Left colon (tissue), 2 donors: ENCODE measurements at regions not wholly inside any gene's neighbourhood (a gene's known extent, or its start where the extent isn't known, plus 50 kb on each side); places are given as distances from the start of the nearest gene placed in this dataset.
A peak's percentile ranks its signal among the peaks of the same experiment; 100 is the strongest.

Source experiments
- ATAC-seq: fragments of 200-7000 bp; cut with Tn5 transposase; one replicate; pipeline ENCODE4 v1.9.1; 2020; ENCODE audit warnings: mild to moderate bottlenecking, moderate library complexity
- DNase-seq, 2 donors: peaks; one replicate each; pipeline ENCODE4 v3.0.0-alpha.2; 2020
- intact Hi-C, 2 donors: fragments of 100-400 bp; cut with DNase I in 1 of 2; cut with micrococcal nuclease in 1 of 2; formaldehyde crosslinking; loops; one replicate each; pipeline versions ENCODE4 v1.11.2 to v1.14.0; 2022; cut with DNase I, micrococcal nuclease
- donor health status: DM: no; HTN: no; CAD: no.
- donor health status: DM: yes; HTN: yes; CAD: no.

DNA sequence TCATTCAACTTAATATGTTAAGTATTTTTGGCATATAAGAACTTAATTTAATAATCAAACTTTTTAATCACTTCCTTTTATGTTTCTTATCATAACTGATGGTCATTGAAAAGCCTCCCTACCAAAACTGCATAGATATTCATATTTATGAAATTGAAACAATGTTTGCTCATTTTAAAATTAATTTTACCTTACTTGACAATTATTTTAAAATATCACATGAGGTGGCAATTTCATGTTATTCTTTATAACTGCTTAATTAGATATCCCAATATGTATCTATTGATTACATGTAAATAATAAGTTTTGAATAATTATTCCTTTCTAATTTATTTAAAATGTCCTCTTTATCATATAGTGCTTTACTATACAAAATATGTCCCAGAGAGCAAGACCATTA, 266.1 kb upstream of the NRIP1 start:
- intact Hi-C loops = no loop called here
- ATAC-seq (no peak), DNase-seq (no peak)

GRCh38 chr21:15332572-15332971, 267.8 kb upstream of the NRIP1 start:
- intact Hi-C loops = no loop called here
- DNase-seq (no peak), ATAC-seq (no peak)

DNA sequence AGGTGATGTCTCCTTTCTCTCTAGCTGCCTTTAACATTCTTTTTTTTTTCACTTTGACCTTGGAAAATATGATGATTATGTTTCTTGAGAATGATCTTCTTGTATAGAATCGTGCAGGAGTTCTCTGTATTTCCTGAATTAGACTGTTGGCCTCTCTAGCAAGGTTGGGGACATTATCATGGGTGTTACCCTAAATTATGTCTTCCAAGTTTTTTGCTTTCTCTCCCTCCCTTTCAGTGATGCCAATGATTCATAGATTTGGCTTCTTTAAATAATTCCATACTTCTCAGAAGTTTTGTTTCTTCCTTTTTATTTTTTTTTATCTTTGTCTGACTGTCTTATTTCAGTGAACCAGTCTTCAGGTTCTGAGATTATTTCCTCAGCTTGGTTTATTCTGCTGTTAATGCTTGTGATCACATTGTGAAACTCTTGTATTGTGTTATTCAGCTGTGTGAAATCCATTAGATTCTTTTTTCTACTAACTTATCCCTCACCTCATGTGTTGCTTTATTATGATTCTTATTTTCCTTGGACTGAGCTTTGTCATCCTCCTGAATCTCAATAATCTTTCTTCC, 268.4 kb upstream of the NRIP1 start:
- ATAC-seq = no peak
- no peak for DNase-seq
- intact Hi-C loops = no loop called here

GRCh38 chr21:15333951-15334350, 269.2 kb upstream of the NRIP1 start:
- no peak for DNase-seq
- ATAC-seq = no peak
- intact Hi-C loops = no loop called here

DNA sequence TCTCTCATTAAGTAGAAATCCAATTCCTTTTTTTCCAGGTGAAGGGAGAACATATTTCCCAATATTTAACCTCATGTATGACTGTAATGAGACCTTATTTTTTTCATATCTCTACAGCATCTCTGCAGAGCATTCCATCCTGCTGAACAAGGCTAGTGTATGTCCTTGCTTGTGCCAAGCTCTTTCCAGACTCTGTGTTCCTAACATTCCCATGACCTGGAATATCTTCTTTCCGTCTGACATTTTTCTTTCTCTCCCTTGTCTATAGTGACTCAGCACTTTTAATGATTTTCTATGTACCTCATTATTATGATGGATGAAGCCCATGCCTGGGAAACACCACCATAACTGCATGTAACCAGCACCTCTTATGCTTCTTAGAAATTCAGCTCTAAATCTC, 278.3 kb upstream of the NRIP1 start:
- DNase-seq = no peak
- ATAC-seq = no peak

DNA sequence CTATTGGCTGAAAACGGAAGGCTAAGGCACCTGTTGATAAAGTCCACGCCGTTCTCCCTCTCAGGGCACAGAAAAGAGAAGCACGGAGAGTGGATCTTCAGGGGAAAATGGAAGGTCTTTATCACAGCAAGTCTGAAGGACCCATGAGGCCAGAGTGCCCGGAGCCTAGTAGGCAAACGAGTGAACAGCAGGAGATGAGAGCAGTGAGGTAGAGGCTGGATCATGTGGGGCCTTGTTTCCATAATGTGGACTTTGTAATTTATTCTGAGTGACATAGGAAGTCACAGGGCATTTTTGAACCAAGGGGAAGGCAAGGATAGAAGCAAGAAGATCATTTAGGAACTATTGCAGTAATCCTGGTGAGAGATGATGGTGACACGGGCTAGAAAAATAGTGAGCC, 287.2 kb upstream of the NRIP1 start:
- ATAC-seq (no peak), DNase-seq (no peak)
- intact Hi-C loops = no loop called here

More for the DNA sequence above, 278.3 kb upstream of the NRIP1 start:
- intact Hi-C loops = no loop called here

- ATAC-seq (no peak), DNase-seq (no peak)
- intact Hi-C loops = no loop called here
Observed at GRCh38 chr21:15353546-15353945, 288.7 kb upstream of the NRIP1 start.

DNA sequence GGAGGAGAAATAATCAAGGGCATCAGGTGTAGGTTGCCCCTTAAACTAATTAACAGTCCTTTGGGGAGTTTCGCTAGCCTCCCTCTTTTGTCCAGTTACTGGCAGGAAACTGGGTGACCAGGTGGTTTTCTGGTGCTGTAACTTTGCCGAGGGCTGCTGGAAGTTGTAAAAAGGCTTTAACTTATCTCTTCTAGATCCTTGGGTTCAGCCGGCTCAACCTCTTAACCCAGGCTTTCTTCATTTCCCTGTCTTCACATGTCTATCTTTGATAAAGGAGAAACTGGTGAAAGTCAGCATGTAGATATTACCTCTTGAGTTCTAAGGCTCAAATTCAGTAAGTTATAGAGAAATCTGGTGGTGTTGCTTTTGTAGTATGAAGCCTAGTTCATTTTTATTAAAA, 289.7 kb upstream of the NRIP1 start:
- intact Hi-C loops = no loop called here
- no peak for DNase-seq
- ATAC-seq = no peak

DNA sequence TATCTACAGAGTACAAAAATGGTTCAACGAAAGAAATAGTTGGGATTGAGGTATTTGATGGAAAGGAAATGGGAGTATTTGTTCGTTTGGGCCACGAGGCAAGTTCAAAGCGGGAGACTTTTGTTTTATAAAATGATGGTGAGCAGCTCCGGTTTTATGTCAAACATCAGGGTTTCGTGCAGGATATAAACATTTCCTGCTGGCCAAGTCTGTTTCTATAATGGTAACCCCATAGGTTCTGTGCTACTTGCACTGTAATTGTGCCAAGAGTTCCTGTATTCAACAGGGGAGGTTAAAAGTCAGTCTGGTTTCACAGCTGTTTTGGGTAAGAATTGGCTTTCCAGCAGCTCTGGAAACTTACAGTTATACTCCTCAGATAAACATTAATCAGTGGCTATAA, 290.3 kb upstream of the NRIP1 start:
- ATAC-seq (no peak), DNase-seq (no peak)
- intact Hi-C loops = no loop called here

GRCh38 chr21:15359251-15359650, 294.5 kb upstream of the NRIP1 start:
- intact Hi-C loops = no loop called here
- DNase-seq = no peak

GRCh38 chr21:15362458-15362857, 297.7 kb upstream of the NRIP1 start:
- ATAC-seq = peak; percentile 94
- no peak for DNase-seq
- intact Hi-C loops = no loop called here

More at GRCh38 chr21:15359251-15359650, 294.5 kb upstream of the NRIP1 start:
- no peak for ATAC-seq

DNA sequence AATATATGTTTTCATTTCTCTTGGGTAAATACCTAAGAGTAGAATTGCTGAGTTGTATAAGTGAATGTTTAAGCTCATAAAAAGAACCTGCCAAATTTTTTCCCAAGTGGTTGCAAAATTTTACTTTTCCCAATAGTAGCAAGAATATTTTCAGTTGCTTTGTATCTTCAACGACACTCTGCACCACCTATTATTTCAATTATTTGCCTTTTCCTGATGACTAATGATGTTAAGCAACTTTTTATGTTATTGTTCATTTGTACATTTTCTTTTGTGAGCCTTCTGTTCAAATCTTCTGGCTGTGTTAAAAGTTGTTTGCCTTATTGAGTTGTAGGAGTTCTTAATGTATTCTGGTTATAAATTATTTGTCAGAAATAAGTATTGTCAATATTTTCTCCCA, 299.1 kb upstream of the NRIP1 start:
- intact Hi-C loops = no loop called here
- peak; percentile 59 for ATAC-seq
- DNase-seq = no peak

DNA sequence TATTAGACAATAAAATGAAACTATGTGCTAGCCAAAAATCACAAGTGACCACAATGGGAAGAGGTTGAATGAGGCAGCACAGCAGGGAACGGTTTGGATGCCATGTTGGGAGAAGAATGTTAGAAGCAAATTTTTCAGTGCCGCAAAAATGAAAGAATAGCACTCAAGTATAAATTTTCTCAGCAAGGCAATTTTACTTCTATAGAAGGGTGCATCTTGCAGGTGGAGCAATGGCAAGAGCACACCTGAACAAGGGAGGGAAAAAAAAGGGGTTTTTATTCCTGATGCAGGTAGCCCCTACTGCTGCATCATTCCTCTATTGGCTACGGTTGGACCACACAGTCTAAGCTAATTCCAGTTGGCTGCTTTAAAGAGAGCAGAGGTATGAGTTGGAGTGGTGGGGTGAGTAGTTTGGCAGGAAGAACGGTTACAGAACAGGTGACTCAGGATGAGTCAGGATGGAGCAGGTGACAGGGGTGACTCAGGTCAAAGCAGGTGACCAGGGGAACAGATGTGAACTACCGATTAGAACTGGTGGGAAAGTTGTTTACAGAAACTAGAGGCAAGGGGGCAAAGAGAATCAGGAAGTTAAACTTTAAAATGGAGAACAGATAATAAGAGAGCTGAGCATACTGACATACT, 301.1 kb upstream of the NRIP1 start:
- intact Hi-C loops = no loop called here
- no peak for ATAC-seq
- DNase-seq = no peak

GRCh38 chr21:15366555-15366954, 301.8 kb upstream of the NRIP1 start:
- intact Hi-C loops = no loop called here
- ATAC-seq (no peak), DNase-seq (no peak)

DNA sequence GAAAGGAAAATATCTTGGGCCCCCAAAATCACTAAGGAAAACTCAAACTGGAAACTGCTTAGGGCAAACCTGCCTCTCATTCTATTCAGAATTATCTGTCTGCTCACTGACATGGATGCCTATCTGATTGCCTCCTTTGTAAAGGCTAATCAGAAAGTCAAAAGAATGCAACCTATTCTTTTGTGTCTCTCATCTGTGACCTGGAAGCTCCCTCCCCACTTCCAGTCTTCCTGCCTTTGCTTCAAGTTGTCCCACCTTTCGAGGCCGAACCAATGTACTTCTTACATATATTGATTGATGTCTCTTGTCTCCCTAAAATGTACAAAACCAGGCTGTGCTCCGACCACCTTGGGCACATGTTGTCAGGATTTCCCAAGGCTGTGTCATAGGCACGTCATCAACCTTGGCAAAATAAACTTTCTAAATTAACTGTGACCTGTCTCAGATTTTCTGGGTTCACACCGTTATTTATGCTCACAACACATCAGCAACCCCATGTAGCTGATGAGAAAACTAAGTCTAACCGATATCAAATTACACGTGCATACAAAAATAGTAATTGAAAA, 302.3 kb upstream of the NRIP1 start:
- no peak for DNase-seq
- no peak for ATAC-seq
- intact Hi-C loops = no loop called here

DNA sequence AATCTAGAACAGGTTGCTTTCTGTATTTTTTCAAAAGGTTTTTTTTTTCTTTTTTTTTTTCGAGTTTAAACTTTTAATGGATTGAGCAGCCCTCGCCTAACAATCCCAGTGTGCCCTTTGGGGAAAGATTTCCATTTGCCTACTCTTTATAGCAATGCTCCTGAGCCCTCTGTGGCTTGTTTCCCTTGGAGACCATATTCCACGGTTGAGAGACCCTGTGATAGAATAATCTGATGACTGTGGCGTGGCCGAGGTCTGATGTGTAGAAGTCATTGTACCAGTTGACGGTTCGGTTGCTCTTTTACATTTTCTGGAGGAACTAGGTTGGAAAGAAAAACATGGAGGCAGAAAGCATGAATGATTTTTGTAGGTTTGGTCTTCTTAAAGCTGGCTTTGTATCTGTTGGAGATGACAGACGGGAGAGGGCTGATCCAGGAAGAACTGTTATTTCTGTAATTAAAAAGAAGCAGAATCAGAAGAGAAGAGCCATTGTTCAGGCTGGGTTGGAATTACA, 305.7 kb upstream of the NRIP1 start:
- ATAC-seq = no peak
- intact Hi-C loops = no loop called here

GRCh38 chr21:15373941-15374340, 309.1 kb upstream of the NRIP1 start:
- ATAC-seq (no peak), DNase-seq (no peak)
- intact Hi-C loops = no loop called here

More for the DNA sequence above, 305.7 kb upstream of the NRIP1 start:
- no peak for DNase-seq

DNA sequence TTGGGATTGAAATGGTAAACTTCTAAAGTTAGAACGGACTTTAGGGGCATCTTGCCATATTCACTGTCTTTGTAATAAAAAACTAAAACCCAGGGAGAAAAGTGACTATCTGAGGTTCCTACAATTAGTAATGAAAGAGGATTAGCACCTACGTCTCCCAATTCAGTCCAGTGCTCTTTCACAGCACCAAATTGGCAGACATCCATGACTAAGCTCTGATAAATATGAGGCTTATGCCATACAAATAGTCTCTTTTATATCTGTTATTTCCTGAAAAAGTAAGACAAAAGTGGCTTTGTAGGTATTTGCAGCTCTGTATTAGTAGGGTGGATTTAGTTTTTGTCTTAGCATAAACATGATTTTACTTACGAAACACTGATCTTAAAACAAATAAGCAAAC, 315.0 kb upstream of the NRIP1 start:
- DNase-seq (no peak), ATAC-seq (no peak)
- intact Hi-C loops = no loop called here

- intact Hi-C loops = no loop called here
- ATAC-seq = no peak
- no peak for DNase-seq
Observed at GRCh38 chr21:15383588-15383987, 318.8 kb upstream of the NRIP1 start.

DNA sequence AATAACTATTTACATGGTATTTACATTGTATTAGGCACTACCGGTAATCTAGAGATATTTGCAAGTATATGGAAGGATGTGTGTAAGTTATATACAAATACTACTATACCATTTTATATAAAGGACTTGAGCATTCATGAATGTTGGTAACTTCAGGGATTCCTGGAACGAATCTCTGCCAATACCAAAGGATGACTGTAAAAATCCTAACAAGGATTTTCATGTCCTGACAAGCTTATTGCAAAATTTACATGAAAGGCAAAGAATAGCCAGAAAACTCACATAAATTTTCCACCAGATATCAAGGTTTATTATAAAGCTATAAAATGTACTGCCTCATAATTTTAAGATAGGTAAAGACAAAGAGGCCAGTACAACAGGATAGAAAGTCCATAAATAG, 325.2 kb upstream of the NRIP1 start:
- DNase-seq (no peak), ATAC-seq (no peak)
- intact Hi-C loops = no loop called here

DNA sequence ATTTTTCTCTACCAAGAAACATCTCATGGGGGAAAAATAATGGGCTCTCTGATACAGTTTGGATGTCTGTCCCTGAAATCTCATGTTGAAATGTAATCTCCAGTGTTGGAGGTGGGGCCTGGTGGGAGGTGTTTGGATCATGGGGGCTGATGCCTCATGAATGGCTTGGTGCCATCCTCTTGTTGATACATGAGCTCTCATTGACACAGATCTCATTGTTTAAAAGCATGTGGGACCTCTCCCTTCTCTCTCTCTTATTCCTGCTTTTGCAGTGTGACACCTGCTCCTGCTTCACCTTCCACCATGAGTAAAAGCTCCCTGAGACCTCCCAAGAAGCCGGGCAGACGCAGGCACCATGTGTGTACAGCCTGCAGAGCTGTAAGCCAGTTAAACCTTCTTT, 332.5 kb upstream of the NRIP1 start:
- DNase-seq (no peak), ATAC-seq (no peak)
- intact Hi-C loops = no loop called here
